ENCODE measurements at regions not wholly inside any gene's neighbourhood (a gene's known extent, or its start where the extent isn't known, plus 50 kb on each side); places are given as distances from the start of the nearest gene placed in this dataset.
A peak's percentile ranks its signal among the peaks of the same experiment; 100 is the strongest.

DNA sequence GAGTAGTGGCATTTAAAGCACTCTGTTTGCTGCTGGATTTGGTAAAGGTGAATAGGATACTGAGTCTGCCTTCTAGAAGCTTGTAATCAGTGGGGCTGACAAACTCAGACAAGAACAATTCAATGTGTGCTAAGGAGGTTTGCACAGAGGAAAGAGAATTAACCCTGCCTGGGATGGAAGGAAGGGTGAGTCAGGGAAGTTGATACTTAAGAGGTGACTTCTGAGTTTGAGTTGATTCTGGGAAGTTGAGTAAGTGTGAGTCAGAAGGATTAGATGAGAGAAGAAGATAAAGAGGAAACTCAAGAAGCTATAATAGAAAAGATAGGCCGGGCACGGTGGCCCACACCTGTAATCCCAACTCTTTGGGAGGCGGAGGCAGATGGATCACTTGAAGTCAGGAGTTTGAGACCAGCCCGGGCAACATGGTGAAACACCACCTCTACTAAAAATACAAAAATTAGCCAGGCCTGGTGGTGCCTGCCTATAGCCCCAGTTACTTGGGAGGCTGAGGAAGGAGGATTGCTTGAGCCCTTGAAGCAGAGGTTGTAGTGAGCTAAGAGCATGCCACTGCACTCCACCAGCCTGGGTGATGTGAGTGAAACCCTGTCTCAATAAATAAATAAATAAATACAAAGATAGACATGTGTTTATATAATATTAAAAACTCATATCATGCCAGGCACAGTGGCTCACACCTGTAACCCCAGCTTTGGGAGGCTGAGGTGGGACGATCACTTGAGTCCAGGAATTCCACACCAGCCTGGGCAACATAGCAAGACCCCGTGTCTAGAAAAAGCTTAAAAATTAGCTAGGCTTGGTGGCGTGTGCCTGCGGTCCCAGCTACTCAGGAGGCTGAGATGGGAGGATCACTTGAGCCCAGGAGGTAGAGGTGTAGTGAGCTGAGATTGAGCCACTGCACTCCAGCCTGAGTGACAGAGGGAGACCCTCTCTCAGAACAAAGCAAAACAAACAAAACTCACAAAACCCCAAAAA lies 126.8 kb upstream of the CPM start:
- Histone ChIP-seq H3K27me3 (no peaks in the 10 kb centered on the region), H3K27ac (no peak overlapping the region), H3K9me3 (no peaks in the 10 kb centered on the region), H3K4me3 (no peak overlapping the region), H3K36me3 (no peaks in the 10 kb centered on the region), H3K4me1 (ENCODE audit: insufficient read depth) (peaks cover 5% of the 10 kb centered on the region)
- intact Hi-C loops (cut with DNase I), result loop anchor here in 2 of 4 donors (10.0 kb wide), 1 partner anchor 195 kb away; no protein-coding TSS in a partner anchor
- WGBS, 3 donors, result 92 to 95% (median 95%) methylated on average over 8 of the region's 8 CpGs
- no peak for DNase-seq
- TF ChIP-seq EP300 (IDR thresholded peaks at IDR 0.05) (no peak), POLR2A (IDR thresholded peaks at IDR 0.05) (no peak)
- TF ChIP-seq, protein P1, sequence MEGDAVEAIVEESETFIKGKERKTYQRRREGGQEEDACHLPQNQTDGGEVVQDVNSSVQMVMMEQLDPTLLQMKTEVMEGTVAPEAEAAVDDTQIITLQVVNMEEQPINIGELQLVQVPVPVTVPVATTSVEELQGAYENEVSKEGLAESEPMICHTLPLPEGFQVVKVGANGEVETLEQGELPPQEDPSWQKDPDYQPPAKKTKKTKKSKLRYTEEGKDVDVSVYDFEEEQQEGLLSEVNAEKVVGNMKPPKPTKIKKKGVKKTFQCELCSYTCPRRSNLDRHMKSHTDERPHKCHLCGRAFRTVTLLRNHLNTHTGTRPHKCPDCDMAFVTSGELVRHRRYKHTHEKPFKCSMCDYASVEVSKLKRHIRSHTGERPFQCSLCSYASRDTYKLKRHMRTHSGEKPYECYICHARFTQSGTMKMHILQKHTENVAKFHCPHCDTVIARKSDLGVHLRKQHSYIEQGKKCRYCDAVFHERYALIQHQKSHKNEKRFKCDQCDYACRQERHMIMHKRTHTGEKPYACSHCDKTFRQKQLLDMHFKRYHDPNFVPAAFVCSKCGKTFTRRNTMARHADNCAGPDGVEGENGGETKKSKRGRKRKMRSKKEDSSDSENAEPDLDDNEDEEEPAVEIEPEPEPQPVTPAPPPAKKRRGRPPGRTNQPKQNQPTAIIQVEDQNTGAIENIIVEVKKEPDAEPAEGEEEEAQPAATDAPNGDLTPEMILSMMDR (IDR thresholded peaks at IDR 0.05), result no peak

DNA sequence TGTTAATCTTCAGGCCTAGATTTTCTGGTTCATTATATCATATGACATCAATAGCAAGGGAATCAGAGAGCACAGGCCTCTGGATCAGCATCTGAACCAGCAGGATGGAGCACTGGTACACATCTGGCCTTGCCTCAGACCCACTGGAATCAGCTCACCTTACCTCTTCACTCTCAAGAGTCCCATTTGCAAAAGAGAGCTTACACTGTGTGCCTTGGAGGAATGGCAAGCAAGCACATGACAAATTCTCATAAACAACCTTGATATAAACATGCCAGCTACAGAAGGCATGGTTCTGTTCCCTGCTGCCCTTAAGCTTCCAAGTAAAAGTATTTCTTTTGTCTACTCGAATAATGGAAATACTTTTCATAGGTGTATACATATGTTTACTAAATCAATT lies 128.6 kb upstream of the CPM start:
- H3K27me3 ChIP-seq, result no peaks in the 10 kb centered on the region
- H3K27ac ChIP-seq, result no peak overlapping the region
- intact Hi-C loops (cut with DNase I), result loop anchor here in 2 of 4 donors (10.0 kb wide), 1 partner anchor 197 kb away; no protein-coding TSS in a partner anchor
- WGBS, 3 donors, result 80 to 93% (median 84%) methylated on average over 1 of the region's 1 CpG
- H3K36me3 ChIP-seq, result no peaks in the 10 kb centered on the region
- TF ChIP-seq POLR2A (IDR thresholded peaks at IDR 0.05) (no peak), EP300 (IDR thresholded peaks at IDR 0.05) (no peak)
- TF ChIP-seq, protein P1 (IDR thresholded peaks at IDR 0.05), result no peak
- no peak overlapping the region for H3K4me3 ChIP-seq
- no peak for DNase-seq
- no peaks in the 10 kb centered on the region for H3K9me3 ChIP-seq
- H3K4me1 ChIP-seq (ENCODE audit: insufficient read depth), result peaks cover 5% of the 10 kb centered on the region

DNA sequence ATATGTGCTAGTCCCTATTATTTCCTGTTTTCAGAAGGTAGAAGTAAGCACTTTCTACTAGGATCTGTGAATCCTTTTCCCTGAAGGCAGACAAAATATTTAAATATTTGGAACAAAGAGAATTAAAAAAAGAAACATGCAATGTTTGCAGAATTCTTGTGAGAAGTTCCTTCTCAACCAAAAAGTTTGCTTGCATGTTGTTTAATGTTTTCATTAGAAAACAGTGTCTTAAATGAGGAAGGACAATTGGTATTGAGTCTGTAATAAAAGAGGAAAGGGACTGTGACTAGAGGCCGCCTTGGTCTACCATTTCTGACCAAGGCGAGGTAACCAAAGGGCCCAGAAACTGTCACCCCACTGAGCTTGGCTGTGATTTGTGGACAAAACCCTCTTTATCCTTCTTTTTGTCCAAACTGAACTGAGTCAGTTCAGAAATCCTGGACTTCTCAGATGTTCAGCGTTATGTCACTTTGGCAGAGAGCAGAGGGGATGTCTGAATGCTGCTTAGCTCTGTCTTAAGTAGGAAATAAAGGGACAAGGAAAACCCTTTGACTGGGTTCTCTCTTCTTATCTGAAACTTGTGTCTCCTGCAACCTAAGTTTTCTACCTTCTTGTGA lies 129.8 kb upstream of the CPM start:
- Histone ChIP-seq H3K4me1 (ENCODE audit: insufficient read depth) (peaks cover 5% of the 10 kb centered on the region), H3K27ac (peak overlapping the region in 1 of 2 donors; percentile 17), H3K36me3 (no peaks in the 10 kb centered on the region), H3K4me3 (no peak overlapping the region), H3K27me3 (no peaks in the 10 kb centered on the region), H3K9me3 (no peaks in the 10 kb centered on the region)
- WGBS, 3 donors, result 66 to 72% (median 67%) methylated on average over 3 of the region's 3 CpGs
- intact Hi-C loops (cut with DNase I), result loop anchor here in 2 of 4 donors (10.0 kb wide), 1 partner anchor 198 kb away; no protein-coding TSS in a partner anchor
- TF ChIP-seq, protein P1 (IDR thresholded peaks at IDR 0.05), result no peak
- no peak for TF ChIP-seq POLR2A (IDR thresholded peaks at IDR 0.05)
- no peak for TF ChIP-seq EP300 (IDR thresholded peaks at IDR 0.05)
- no peak for DNase-seq

DNA sequence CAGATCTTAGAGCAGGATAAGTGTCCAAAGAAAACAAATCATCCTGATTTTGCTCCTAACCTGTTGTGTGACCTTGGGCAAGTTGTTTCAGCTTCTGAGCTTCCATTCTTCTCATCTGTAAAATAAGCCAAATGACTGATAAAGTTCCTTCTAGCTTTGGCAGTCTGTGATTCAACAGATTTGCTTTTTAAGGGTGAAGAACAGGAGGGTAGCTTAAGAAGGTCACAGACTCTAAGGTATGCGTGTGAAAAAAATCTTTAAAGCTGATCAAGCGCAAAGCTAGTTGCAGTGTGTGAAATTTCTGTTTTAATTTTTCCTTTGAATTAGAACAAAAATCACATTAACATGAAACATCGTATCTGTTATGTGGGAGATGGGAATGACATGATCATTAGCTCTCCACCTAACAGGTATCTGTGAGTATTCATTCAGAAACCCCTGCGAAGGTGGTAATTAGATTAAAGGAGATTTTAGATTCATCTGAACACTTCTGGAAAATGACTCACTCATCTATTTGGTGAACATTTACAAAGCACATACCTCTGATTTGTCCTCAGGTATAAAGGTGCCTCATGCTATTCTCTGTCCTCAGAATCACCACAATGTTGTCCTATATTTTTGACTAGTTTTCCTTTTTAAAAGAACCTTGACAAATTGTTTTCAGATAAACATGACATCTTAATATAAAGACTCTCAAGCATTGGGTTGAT lies 131.9 kb upstream of the CPM start:
- Histone ChIP-seq H3K27ac (no peak overlapping the region), H3K27me3 (no peaks in the 10 kb centered on the region), H3K4me3 (no peak overlapping the region), H3K4me1 (ENCODE audit: insufficient read depth) (peaks cover 5% of the 10 kb centered on the region), H3K9me3 (no peaks in the 10 kb centered on the region), H3K36me3 (no peaks in the 10 kb centered on the region)
- TF ChIP-seq POLR2A (IDR thresholded peaks at IDR 0.05) (no peak), EP300 (IDR thresholded peaks at IDR 0.05) (no peak)
- TF ChIP-seq, protein P1 (IDR thresholded peaks at IDR 0.05), result no peak
- DNase-seq, result no peak
- intact Hi-C loops (cut with DNase I), result loop anchor here in 2 of 4 donors (10.0 kb wide), 1 partner anchor 200 kb away; no protein-coding TSS in a partner anchor
- 89 to 93% (median 93%) methylated on average over 4 of the region's 4 CpGs for WGBS, 3 donors

All from ovary (tissue), 7 donors.